VCaP (cell line): ENCODE measurements at regions not wholly inside any gene's neighbourhood (a gene's known extent, or its start where the extent isn't known, plus 50 kb on each side); places are given as distances from the start of the nearest gene placed in this dataset.

Experiments used
- H3K27ac ChIP-seq: fragments of 450-650 bp; 2 replicates; pipeline ENCODE4 v1.5.1; 2017
- TF ChIP-seq, protein P1 (sequence below): fragments of 450-650 bp; conservative IDR thresholded peaks from 2 replicates; pipeline ENCODE4 v1.5.1; 2017; ENCODE audit warnings: mild to moderate bottlenecking, moderate library complexity

DNA sequence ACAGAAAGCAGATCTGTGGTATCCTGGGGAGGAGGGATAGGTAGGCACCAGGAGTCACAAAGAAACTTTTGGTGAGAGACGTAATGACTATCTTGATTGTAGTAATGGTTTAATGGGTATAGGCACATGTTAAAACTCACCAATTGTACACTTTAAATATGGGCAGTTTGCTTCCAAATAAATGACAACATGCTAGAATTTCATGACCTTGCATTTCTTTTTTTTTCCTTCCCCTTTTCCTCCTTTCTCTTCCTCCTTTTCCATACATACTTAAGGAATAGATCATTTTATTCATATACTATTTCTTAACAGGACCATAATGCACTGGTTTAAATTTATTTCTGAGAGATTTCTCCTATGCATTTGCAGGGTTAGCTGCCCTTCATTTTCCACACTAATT lies 341.8 kb downstream of the TMEM182 start:
- TF ChIP-seq, protein P1, sequence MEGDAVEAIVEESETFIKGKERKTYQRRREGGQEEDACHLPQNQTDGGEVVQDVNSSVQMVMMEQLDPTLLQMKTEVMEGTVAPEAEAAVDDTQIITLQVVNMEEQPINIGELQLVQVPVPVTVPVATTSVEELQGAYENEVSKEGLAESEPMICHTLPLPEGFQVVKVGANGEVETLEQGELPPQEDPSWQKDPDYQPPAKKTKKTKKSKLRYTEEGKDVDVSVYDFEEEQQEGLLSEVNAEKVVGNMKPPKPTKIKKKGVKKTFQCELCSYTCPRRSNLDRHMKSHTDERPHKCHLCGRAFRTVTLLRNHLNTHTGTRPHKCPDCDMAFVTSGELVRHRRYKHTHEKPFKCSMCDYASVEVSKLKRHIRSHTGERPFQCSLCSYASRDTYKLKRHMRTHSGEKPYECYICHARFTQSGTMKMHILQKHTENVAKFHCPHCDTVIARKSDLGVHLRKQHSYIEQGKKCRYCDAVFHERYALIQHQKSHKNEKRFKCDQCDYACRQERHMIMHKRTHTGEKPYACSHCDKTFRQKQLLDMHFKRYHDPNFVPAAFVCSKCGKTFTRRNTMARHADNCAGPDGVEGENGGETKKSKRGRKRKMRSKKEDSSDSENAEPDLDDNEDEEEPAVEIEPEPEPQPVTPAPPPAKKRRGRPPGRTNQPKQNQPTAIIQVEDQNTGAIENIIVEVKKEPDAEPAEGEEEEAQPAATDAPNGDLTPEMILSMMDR, result no peak

DNA sequence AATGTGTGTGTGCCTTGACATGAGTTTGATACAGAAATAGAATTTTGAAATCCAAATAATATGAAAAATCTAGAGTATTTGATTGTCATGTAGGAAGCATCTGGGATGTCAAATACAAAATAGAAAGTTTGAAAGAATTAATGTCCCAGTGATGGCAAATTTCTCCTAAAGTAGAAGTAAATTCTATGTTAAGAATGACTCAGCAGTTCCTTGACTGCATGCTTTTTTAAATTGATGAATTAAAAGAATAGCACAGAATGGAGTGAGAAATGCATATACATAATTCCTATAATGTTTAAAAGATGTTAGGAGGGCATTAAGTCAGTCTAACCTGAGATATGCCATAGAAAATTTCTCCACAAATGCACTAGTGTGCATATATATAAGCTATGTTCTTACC lies 357.5 kb downstream of the TMEM182 start:
- H3K27ac ChIP-seq, result no peak overlapping the region
- TF ChIP-seq, protein P1, result no peak

More for the DNA sequence above, 341.8 kb downstream of the TMEM182 start:
- H3K27ac ChIP-seq, result no peak overlapping the region

DNA sequence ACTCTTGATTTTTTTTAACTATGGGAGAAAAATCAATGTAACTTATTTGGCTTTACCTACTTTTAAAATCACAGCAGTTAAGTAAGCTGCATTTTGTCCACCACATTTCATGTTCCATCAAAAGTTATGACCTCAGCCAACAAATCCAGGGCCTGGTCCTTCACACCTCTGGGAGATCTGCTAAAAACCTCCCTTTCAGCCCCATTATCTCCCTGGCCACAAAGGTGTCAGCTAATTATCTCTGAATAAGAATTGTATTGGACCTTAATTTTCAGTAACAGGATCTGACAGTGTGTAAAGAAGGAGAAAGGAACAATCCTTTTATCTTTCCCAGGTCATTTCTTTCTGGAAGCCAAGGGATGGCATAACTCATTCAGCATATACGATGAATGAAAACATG lies 359.3 kb downstream of the TMEM182 start:
- TF ChIP-seq, protein P1, result no peak
- H3K27ac ChIP-seq, result no peak overlapping the region

DNA sequence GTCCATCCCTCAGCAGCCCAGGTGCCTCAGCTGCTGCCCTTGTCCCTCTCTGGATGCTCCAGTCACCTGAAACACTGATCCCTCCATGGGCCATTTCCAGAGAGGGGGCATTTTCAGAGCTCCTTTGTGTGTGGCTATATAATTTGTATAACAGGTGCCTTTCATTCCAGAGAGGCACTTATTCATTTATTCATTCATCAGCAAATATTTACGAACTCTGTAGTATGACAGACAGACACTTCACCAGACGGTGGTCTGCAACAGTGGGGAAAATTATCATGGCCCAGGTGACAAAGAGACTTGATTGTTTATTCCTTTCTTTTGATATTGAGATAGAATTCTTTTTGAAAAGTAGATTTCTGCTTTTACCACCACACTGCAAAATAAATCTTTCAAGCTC lies 361.7 kb downstream of the TMEM182 start:
- H3K27ac ChIP-seq, result no peak overlapping the region
- TF ChIP-seq, protein P1, result no peak

DNA sequence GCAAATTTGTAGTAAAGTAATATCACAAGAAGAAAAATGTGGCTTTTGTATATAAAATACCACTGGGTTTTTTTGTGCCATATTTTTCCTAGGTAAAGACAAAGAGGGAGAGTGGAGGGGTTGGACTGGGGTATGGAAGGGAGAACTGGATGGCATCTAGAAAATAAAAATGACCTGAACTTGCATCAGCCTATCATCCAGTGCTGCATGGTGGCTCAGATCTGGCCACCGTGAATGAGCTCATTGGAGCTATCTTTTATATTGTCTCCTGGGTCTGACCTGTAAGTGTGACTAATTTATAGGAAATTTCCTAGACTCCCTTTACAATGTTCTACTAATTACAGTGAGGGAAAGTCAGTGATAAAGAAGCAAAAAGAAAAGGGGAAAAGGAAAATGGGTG lies 369.0 kb downstream of the TMEM182 start:
- no peak overlapping the region for H3K27ac ChIP-seq
- TF ChIP-seq, protein P1, result no peak

DNA sequence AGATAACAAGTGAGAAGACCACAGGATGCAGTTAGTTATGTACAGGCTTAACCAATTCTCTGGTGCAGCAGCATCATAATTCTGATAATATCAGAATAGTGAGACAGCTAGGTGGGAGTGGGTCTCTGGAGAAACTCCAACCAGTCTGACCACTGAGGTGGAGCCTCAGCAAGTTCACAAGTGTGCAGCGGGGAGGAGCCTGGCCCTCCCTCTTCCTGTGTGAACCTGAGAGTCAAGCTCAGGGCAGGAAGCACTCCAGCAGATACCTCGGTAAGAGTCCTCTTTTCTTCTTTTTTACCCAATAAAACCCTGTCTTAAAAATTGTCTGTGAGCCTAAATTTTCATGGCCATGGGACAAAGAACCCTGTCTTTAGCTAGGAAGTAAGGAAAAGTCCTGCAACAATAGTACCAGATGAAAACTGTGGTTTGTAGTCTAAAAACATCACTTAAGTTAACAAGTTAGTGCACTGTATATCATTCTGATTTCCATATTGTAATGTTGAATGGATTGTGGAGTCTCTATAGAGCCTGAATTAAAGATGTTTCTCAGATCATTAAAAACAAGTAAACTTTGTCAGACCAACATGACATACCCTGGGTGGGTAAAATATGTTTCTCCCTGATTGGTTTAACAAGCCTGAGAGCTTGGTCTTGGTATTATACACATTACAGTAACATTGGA lies 370.8 kb downstream of the TMEM182 start:
- TF ChIP-seq, protein P1, result no peak
- H3K27ac ChIP-seq, result no peak overlapping the region

DNA sequence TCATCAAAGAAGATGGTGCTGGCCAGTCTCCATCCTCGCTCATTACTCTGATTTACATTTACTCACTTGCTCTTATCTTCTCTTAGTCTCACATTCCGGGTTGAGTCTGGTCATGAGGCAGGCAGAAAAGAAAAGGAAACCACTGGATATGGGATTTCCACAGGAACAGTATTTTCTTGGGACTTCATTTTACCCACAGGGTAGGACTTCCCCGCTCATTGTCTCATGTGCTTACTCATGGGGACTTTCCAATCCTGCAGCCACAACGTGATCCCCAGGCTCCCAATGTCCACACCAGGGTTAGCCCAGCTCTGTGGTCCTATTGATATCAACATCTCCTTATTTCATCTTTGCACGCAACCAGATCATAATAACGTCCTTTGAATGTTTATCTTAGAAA lies 373.8 kb downstream of the TMEM182 start:
- TF ChIP-seq, protein P1, result no peak

More for the DNA sequence above, 373.8 kb downstream of the TMEM182 start:
- no peak overlapping the region for H3K27ac ChIP-seq
